K562 (cell line): ENCODE measurements at regions not wholly inside any gene's neighbourhood (a gene's known extent, or its start where the extent isn't known, plus 50 kb on each side); places are given as distances from the start of the nearest gene placed in this dataset.

Experiments
- BCLAF1 ChIP-seq, 2 experiments: fragments of 450-650 bp in 1 of 2; IDR thresholded peaks; 2 replicates each; pipeline ENCODE4 v1.6.1; 2011 to 2017; ENCODE audit warnings: low read depth in 2 of 2, antibody characterized with exemption in 1 of 2, borderline replicate concordance in 1 of 2, low read length in 1 of 2, mild to moderate bottlenecking in 1 of 2, mixed read lengths in 1 of 2; ENCODE audit not compliant: control insufficient read depth in 1 of 2
- BRD4 ChIP-seq: fragments of 200-600 bp; sonication (generic); IDR thresholded peaks from 2 replicates; pipeline ENCODE4 v1.6.1; 2017; ENCODE audit warnings: inconsistent platforms
- C11orf30 ChIP-seq: fragments of 450-650 bp; IDR thresholded peaks from 2 replicates; pipeline ENCODE4 v1.6.1; 2016; ENCODE audit warnings: low read depth, mild to moderate bottlenecking
- CBX1 ChIP-seq: sonication (generic); IDR thresholded peaks from 2 replicates; pipeline ENCODE4 v1.6.1; 2016; ENCODE audit warnings: antibody characterized with exemption, low read depth, mild to moderate bottlenecking
- CREM ChIP-seq: IDR thresholded peaks from 2 replicates; pipeline ENCODE4 v1.6.1; 2014; ENCODE audit warnings: antibody characterized with exemption, low read depth
- CXXC5 ChIP-seq: fragments of 250-450 bp; sonication (Bioruptor Pico); IDR thresholded peaks from 2 replicates; pipeline ENCODE4 v1.8.0; 2022; ENCODE audit warnings: inconsistent platforms, mild to moderate bottlenecking, moderate library complexity
- ELF2 ChIP-seq: fragments of 250-450 bp; sonication (Bioruptor Pico); IDR thresholded peaks from 2 replicates; pipeline ENCODE4 v1.5.0; 2021; ENCODE audit warnings: mild to moderate bottlenecking
- HMGN3 ChIP-seq: IDR thresholded peaks from 2 replicates; pipeline ENCODE4 v1.6.1; 2011; ENCODE audit warnings: borderline replicate concordance, low read depth, mild to moderate bottlenecking, mixed read lengths, low read length; ENCODE audit not compliant: insufficient read length; ENCODE audit errors: extremely low read depth
- HNRNPK ChIP-seq: fragments of 200-400 bp; formaldehyde crosslinking; IDR thresholded peaks from one replicate; pipeline ENCODE4 v1.6.1; 2018; ENCODE audit warnings: mild to moderate bottlenecking, low read depth, low read length; ENCODE audit not compliant: poor library complexity, severe bottlenecking
- MAFK ChIP-seq: IDR thresholded peaks from 2 replicates; pipeline ENCODE4 v1.6.1; 2011; ENCODE audit warnings: low read length, improper control_type of control experiment
- NFATC3 ChIP-seq: fragments of 450-650 bp; IDR thresholded peaks from 2 replicates; pipeline ENCODE4 v1.6.1; 2017; ENCODE audit warnings: mild to moderate bottlenecking
- NFIX ChIP-seq: fragments of 250-450 bp; sonication (Bioruptor Pico); IDR thresholded peaks from 2 replicates; pipeline ENCODE4 v1.4.0; 2020; ENCODE audit warnings: low read depth, mild to moderate bottlenecking, moderate library complexity
- RBM39 ChIP-seq: fragments of 200-400 bp; formaldehyde crosslinking; optimal IDR thresholded peaks from 2 replicates; pipeline ENCODE3; 2018; ENCODE audit warnings: low read depth, low read length
- RFX7 ChIP-seq: fragments of 250-450 bp; sonication (Bioruptor Pico); IDR thresholded peaks from 2 replicates; pipeline ENCODE4 v1.5.1; 2021; ENCODE audit warnings: mild to moderate bottlenecking
- SIX5 ChIP-seq, 2 experiments: IDR thresholded peaks; 2 replicates each; pipeline ENCODE4 v1.6.1; 2011; ENCODE audit warnings: low read length in 2 of 2, borderline replicate concordance in 1 of 2, low read depth in 1 of 2, mild to moderate bottlenecking in 1 of 2, moderate library complexity in 1 of 2; ENCODE audit not compliant: insufficient read depth in 1 of 2
- TOE1 ChIP-seq, 2 experiments: fragments of 450-650 bp in 1 of 2; sonication (generic) in 1 of 2; formaldehyde crosslinking in 1 of 2; IDR thresholded peaks; 2 replicates each; pipeline versions ENCODE4 v1.7.1 to v1.8.0; 2016 to 2022; ENCODE audit warnings: borderline replicate concordance in 2 of 2, mild to moderate bottlenecking in 2 of 2, antibody characterized with exemption in 1 of 2, inconsistent platforms in 1 of 2, low read depth in 1 of 2, missing genetic modification reagents in 1 of 2, moderate library complexity in 1 of 2
- ZBTB12 ChIP-seq: fragments of 250-450 bp; sonication (Bioruptor Pico); IDR thresholded peaks from 2 replicates; pipeline ENCODE4 v1.4.0; 2020
- ZNF507 ChIP-seq: conservative IDR thresholded peaks from 2 replicates; pipeline ENCODE4 v1.6.1; 2017; ENCODE audit warnings: missing genetic modification characterization, missing compliant biosample characterization
- ZNF586 ChIP-seq: fragments of 450-650 bp; formaldehyde crosslinking; conservative IDR thresholded peaks from 2 replicates; pipeline ENCODE4 v1.4.0; 2020; ENCODE audit warnings: mild to moderate bottlenecking, moderate library complexity
- ZNF696 ChIP-seq: fragments of 250-450 bp; sonication (Bioruptor Pico); conservative IDR thresholded peaks from 2 replicates; pipeline ENCODE4 v1.4.0; 2020; ENCODE audit warnings: mild to moderate bottlenecking, moderate library complexity
- ZNF75A ChIP-seq: fragments of 450-650 bp; formaldehyde crosslinking; IDR thresholded peaks from 2 replicates; pipeline ENCODE4 v1.4.0; 2020; ENCODE audit warnings: mild to moderate bottlenecking

- TF ChIP-seq BCLAF1 (IDR thresholded peaks at IDR 0.05; ENCODE audit: borderline replicate concordance in 1 of 2, control insufficient read depth in 1 of 2, low read depth in 2 of 2, low read length in 1 of 2) (0 out of 4 replicates have a peak, but pooled peaks of 1 of the 2 experiments have one; percentile 39), C11orf30 (peak; percentile 67), MAFK (no peak; the same call in 1 of the 2 replicates), TOE1 (IDR thresholded peaks at IDR 0.05; ENCODE audit: borderline replicate concordance) (no peak), TOE1 (CRISPR knock-in tag; IDR thresholded peaks at IDR 0.05; ENCODE audit: borderline replicate concordance, low read depth) (no peak), ZNF75A (CRISPR knock-in tag) (no peak), NFATC3 (no peak), CREM (peak; percentile 54; the same call in 1 of the 2 replicates), RBM39 (no peak), CBX1 (no peak; the same call in 1 of the 2 replicates), SIX5 (IDR thresholded peaks at IDR 0.05; ENCODE audit: borderline replicate concordance in 1 of 2, insufficient read depth in 1 of 2, low read depth in 1 of 2, low read length in 2 of 2) (no peak), ELF2 (CRISPR knock-in tag) (no peak), NFIX (CRISPR knock-in tag) (no peak), ZNF507 (tag) (no peak), CXXC5 (CRISPR knock-in tag) (no peak), ZBTB12 (CRISPR knock-in tag) (0 out of 2 replicates have a peak, but pooled peaks have one; percentile 31), ZNF586 (CRISPR knock-in tag) (no peak), BRD4 (no peak), HMGN3 (no peak), HNRNPK (no peak), ZNF696 (CRISPR knock-in tag) (no peak), RFX7 (CRISPR knock-in tag) (no peak)
These were observed 61.3 kb upstream of the ADORA2B start (continued) for GRCh38 chr17:15883617-15884111.
